Keratinocyte (primary cell): ENCODE measurements at regions not wholly inside any gene's neighbourhood (a gene's known extent, or its start where the extent isn't known, plus 50 kb on each side); places are given as distances from the start of the nearest gene placed in this dataset.
"Not testable (repeated sequence)": the region's sequence is repeated elsewhere in the genome, so short reads cannot be mapped to it uniquely, and the experiment has no call there.

Experiments used
- EZH2 ChIP-seq: IDR thresholded peaks from one replicate; pipeline ENCODE4 v1.6.1; 2012; ENCODE audit warnings: inconsistent platforms, mild to moderate bottlenecking, low read length, moderate library complexity
- TF ChIP-seq, protein P1 (sequence below), 3 experiments: IDR thresholded peaks in 1 of 3; conservative IDR thresholded peaks in 1 of 3; optimal IDR thresholded peaks in 1 of 3; 2 replicates in 2 of 3; 3 replicates in 1 of 3; pipeline versions ENCODE3 to v1.5.1; 2011; ENCODE audit warnings: low read length in 3 of 3, mild to moderate bottlenecking in 3 of 3, moderate library complexity in 2 of 3, control low read depth in 1 of 3, inconsistent platforms in 1 of 3; ENCODE audit not compliant: insufficient read depth in 2 of 3; ENCODE audit errors: extremely low read depth in 1 of 3

- TF ChIP-seq, protein P1, sequence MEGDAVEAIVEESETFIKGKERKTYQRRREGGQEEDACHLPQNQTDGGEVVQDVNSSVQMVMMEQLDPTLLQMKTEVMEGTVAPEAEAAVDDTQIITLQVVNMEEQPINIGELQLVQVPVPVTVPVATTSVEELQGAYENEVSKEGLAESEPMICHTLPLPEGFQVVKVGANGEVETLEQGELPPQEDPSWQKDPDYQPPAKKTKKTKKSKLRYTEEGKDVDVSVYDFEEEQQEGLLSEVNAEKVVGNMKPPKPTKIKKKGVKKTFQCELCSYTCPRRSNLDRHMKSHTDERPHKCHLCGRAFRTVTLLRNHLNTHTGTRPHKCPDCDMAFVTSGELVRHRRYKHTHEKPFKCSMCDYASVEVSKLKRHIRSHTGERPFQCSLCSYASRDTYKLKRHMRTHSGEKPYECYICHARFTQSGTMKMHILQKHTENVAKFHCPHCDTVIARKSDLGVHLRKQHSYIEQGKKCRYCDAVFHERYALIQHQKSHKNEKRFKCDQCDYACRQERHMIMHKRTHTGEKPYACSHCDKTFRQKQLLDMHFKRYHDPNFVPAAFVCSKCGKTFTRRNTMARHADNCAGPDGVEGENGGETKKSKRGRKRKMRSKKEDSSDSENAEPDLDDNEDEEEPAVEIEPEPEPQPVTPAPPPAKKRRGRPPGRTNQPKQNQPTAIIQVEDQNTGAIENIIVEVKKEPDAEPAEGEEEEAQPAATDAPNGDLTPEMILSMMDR (optimal IDR thresholded peaks at IDR 0.05 in 1 of 3, IDR thresholded peaks at IDR 0.05 in 1 of 3, conservative IDR thresholded peaks at IDR 0.05 in 1 of 3; ENCODE audit: extremely low read depth in 1 of 3, insufficient read depth in 2 of 3, low read length in 3 of 3) = not testable (repeated sequence)
- TF ChIP-seq EZH2 = not testable (repeated sequence)
Measured at GRCh38 chr5:154596844-154597243, 118.8 kb upstream of the HAND1 start.
